ENCODE measurements at regions not wholly inside any gene's neighbourhood (a gene's known extent, or its start where the extent isn't known, plus 50 kb on each side); places are given as distances from the start of the nearest gene placed in this dataset.

DNA sequence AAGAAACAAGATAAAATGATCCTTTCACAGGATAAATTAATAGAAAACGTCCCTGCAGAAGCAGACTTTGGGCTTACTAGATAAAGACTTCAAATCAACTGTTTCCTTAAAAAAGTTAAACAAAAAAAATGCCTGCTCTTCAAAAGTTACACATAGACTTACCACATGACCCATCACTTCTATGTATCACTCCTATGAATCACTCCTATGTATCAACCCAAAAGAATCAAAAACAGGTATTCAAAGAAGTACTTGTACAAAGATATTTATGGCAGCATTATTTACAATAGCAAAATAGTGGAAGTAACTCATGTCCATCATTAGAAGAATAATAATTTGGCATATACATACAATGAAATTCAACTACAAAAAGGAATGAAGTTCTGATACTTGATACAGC, 56.3 kb upstream of the PRDM9 start:
- no peak overlapping the region for H3K27ac ChIP-seq
- TF ChIP-seq ZFX (IDR thresholded peaks at IDR 0.05; ENCODE audit: borderline replicate concordance): no peak
- TF ChIP-seq, protein P1, sequence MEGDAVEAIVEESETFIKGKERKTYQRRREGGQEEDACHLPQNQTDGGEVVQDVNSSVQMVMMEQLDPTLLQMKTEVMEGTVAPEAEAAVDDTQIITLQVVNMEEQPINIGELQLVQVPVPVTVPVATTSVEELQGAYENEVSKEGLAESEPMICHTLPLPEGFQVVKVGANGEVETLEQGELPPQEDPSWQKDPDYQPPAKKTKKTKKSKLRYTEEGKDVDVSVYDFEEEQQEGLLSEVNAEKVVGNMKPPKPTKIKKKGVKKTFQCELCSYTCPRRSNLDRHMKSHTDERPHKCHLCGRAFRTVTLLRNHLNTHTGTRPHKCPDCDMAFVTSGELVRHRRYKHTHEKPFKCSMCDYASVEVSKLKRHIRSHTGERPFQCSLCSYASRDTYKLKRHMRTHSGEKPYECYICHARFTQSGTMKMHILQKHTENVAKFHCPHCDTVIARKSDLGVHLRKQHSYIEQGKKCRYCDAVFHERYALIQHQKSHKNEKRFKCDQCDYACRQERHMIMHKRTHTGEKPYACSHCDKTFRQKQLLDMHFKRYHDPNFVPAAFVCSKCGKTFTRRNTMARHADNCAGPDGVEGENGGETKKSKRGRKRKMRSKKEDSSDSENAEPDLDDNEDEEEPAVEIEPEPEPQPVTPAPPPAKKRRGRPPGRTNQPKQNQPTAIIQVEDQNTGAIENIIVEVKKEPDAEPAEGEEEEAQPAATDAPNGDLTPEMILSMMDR (IDR thresholded peaks at IDR 0.05): no peak

DNA sequence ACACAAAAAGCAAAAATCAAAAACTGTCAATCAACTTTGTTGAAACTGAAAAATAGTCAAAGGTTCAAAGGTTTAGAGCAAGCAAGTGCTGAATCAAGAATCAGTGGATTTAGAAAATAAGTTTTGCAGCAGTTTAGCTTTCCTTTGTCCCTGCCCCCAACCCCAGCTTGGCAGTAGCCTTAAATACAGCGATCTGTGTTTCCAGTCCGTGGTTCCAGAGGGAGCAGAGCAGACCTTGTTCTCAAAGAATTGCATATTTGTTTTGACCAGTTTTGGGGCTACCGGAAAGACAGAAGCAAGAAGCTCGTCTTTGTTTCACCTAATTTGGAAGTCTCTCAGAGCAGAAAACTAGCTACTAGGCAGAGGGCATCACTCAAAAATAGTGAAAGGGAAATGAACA, 57.2 kb upstream of the PRDM9 start:
- no peak overlapping the region for H3K27ac ChIP-seq
- no peak for TF ChIP-seq ZFX (IDR thresholded peaks at IDR 0.05; ENCODE audit: borderline replicate concordance)
- TF ChIP-seq, protein P1 (IDR thresholded peaks at IDR 0.05): no peak

DNA sequence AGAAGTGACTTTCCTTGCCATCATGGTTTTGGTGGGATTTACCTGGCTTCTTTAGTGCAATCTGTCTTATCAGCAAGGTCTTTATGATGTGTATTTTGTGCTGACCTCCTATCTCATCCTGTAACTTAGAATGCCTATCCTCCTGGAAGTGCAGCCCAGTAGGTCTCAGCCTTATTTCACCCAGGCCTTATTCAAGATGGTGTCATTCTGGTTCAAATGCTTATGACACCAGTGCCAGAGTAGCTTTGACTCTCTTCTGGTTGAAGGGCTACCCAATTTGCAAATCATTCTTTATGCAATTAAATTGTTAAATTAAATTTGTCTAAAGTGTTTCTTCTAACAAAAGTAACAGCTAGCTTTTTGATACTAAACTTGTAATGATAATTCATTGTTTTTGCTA, 58.8 kb upstream of the PRDM9 start:
- H3K27ac ChIP-seq: no peak overlapping the region
- no peak for TF ChIP-seq ZFX (IDR thresholded peaks at IDR 0.05; ENCODE audit: borderline replicate concordance)
- TF ChIP-seq, protein P1 (IDR thresholded peaks at IDR 0.05): no peak

DNA sequence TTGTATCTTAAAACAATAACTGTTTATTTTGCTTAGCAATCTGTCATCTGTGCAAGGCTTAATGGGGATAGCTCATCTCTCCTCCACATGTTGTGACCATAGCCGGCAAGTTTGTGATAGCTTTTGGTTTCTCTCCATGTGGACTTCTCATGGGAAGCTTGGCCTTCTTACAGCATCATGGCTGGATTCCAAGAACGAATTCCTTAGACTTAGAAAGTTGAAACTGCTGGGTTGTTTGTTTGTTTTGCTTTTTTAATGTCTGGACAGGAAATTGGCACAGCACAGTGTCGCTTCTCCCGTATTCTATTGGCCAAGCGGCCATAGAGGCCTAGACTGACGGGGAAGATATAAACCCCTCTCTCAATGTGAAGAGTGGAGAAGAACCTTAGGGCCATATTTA, 61.0 kb upstream of the PRDM9 start:
- TF ChIP-seq, protein P1 (IDR thresholded peaks at IDR 0.05): no peak
- TF ChIP-seq ZFX (IDR thresholded peaks at IDR 0.05; ENCODE audit: borderline replicate concordance): no peak
- no peak overlapping the region for H3K27ac ChIP-seq

- TF ChIP-seq, protein P1 (IDR thresholded peaks at IDR 0.05): no peak
- no peak for TF ChIP-seq ZFX (IDR thresholded peaks at IDR 0.05; ENCODE audit: borderline replicate concordance)
- H3K27ac ChIP-seq: no peak overlapping the region
Measured at GRCh38 chr5:23445573-23445972, 61.8 kb upstream of the PRDM9 start.

GRCh38 chr5:23440703-23441102, 66.7 kb upstream of the PRDM9 start:
- H3K27ac ChIP-seq: no peak overlapping the region
- TF ChIP-seq ZFX (IDR thresholded peaks at IDR 0.05; ENCODE audit: borderline replicate concordance): no peak
- TF ChIP-seq, protein P1 (IDR thresholded peaks at IDR 0.05): no peak

- TF ChIP-seq, protein P1 (IDR thresholded peaks at IDR 0.05): no peak
- TF ChIP-seq ZFX (IDR thresholded peaks at IDR 0.05; ENCODE audit: borderline replicate concordance): no peak
- H3K27ac ChIP-seq: no peak overlapping the region
Measured at GRCh38 chr5:23437011-23437410, 70.4 kb upstream of the PRDM9 start.

All from 22Rv1 (cell line).